ENCODE measurements at regions not wholly inside any gene's neighbourhood (a gene's known extent, or its start where the extent isn't known, plus 50 kb on each side); places are given as distances from the start of the nearest gene placed in this dataset.

DNA sequence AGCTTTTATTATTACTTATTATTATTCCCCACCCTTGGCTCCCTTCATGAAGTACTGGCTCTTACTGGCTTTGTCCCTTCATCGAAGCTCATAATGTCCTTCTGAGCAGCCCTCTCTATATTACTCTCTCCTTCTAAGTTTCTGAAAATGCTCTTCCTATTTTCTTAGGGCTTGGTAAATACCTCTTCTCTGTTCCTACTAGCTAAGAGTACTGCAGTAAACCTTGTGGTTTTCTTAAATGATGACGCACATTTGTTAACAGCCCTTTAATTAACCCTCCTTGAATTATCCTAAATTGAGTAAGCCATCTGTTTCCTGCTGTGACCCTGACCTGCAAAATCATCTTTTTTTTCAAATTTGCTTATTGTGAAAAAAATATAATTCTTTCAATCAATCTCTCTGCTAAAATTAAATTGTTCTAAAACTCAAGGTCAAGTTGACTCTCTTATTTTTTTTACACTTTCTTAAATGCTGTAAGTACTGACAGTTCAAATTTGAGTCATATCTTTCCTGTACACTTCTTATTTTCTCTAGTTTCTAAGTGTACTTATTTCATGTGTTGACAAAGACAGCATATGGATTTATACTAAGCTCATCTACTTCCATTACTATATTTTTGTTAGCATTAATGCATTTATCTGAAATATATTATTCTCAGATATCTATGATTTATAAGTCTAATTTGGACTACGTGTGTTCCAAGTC is 148.9 kb downstream of the ADAM29 start:
- Histone ChIP-seq H3K36me3 (ENCODE audit: control insufficient read depth in 1 of 2, insufficient read depth in 2 of 2, low read length in 2 of 2) (no peaks in the 10 kb centered on the region), H3K4me2 (ENCODE audit: low read length) (no peak overlapping the region), H3K9ac (ENCODE audit: low read length) (no peak overlapping the region), H3K9me3 (ENCODE audit: control insufficient read depth in 1 of 2, insufficient read depth in 1 of 2, low read depth in 1 of 2, low read length in 2 of 2) (no peaks in the 10 kb centered on the region), H4K20me1 (ENCODE audit: insufficient read depth) (no peaks in the 10 kb centered on the region), H3K79me2 (ENCODE audit: insufficient read depth, low read length) (no peaks in the 10 kb centered on the region), H3K27ac (ENCODE audit: low read depth, low read length) (no peak overlapping the region), H3K27me3 (ENCODE audit: insufficient read depth, low read length) (no peaks in the 10 kb centered on the region), H3K4me1 (ENCODE audit: control insufficient read depth in 1 of 2, insufficient read depth in 2 of 2, low read length in 2 of 2) (no peaks in the 10 kb centered on the region), H3K4me3 (replicated peaks in 1 of 2; ENCODE audit: low read depth in 1 of 2, low read length in 2 of 2) (no peak overlapping the region), H3K9me2 (ENCODE audit: insufficient read depth) (no peaks in the 10 kb centered on the region), H2AFZ (ENCODE audit: low read depth, low read length, poor library complexity, severe bottlenecking) (no peak overlapping the region)
- RAD21 ChIA-PET (ENCODE audit: low non-redundant PET in 1 of 2, low total read pairs in 2 of 2, uncharacterized antibody in 2 of 2, unreplicated experiment in 2 of 2), result no interaction called here
- POLR2A ChIA-PET, result no interaction called here
- BruUV-seq (replicated peaks), result no TSS peak
- ATAC-seq (no peak), DNase-seq (ENCODE audit: low read depth, low spot score) (no peak)
- CTCF ChIA-PET, result no interaction called here
- no peak for TF ChIP-seq FOSL1 (IDR thresholded peaks at IDR 0.05; ENCODE audit: low read depth)
- TF ChIP-seq CTCF (IDR thresholded peaks at IDR 0.05 in 2 of 3, conservative IDR thresholded peaks at IDR 0.05 in 1 of 3; ENCODE audit: borderline replicate concordance in 1 of 3, insufficient read depth in 1 of 3, low read depth in 2 of 3, low read length in 2 of 3), result no peak
- no peak for TF ChIP-seq CBX3 (IDR thresholded peaks at IDR 0.05; ENCODE audit: low read depth)
- TF ChIP-seq EGR1 (IDR thresholded peaks at IDR 0.05; ENCODE audit: low read depth), result no peak
- TF ChIP-seq ZBTB33 (IDR thresholded peaks at IDR 0.05; ENCODE audit: extremely low read depth, insufficient replicate concordance, low read length), result no peak
- TF ChIP-seq TCF7L2 (IDR thresholded peaks at IDR 0.05; ENCODE audit: borderline replicate concordance, extremely low read depth, insufficient read depth, insufficient read length), result no peak
- TF ChIP-seq SRF (IDR thresholded peaks at IDR 0.05; ENCODE audit: low read depth), result no peak
- no peak for TF ChIP-seq EZH2 (IDR thresholded peaks at IDR 0.05)
- no peak for TF ChIP-seq JUND (IDR thresholded peaks at IDR 0.05)
- no peak for TF ChIP-seq SP1 (IDR thresholded peaks at IDR 0.05; ENCODE audit: low read depth)
- no peak for TF ChIP-seq CEBPB (IDR thresholded peaks at IDR 0.05; ENCODE audit: low read depth)
- TF ChIP-seq, protein P1, sequence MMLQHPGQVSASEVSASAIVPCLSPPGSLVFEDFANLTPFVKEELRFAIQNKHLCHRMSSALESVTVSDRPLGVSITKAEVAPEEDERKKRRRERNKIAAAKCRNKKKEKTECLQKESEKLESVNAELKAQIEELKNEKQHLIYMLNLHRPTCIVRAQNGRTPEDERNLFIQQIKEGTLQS (IDR thresholded peaks at IDR 0.05), result no peak
- TF ChIP-seq POLR2A (IDR thresholded peaks at IDR 0.05; ENCODE audit: borderline replicate concordance, extremely low read depth, insufficient read depth, insufficient read length), result no peak
- no peak for TF ChIP-seq RAD21 (IDR thresholded peaks at IDR 0.05; ENCODE audit: low read depth)
- no peak for TF ChIP-seq POLR2AphosphoS5 (IDR thresholded peaks at IDR 0.05; ENCODE audit: low read depth, low read length)
- TF ChIP-seq ELF1 (IDR thresholded peaks at IDR 0.05; ENCODE audit: borderline replicate concordance, low read depth), result no peak
- TF ChIP-seq YY1 (IDR thresholded peaks at IDR 0.05; ENCODE audit: extremely low read depth, insufficient replicate concordance, low read depth, low read length), result no peak
- intact Hi-C loops (cut with micrococcal nuclease), result no loop called here
